ENCODE measurements at regions not wholly inside any gene's neighbourhood (a gene's known extent, or its start where the extent isn't known, plus 50 kb on each side); places are given as distances from the start of the nearest gene placed in this dataset.

GRCh38 chr3:73796382-73796781, 171.6 kb upstream of the PDZRN3 start:
- Histone ChIP-seq H3K9me3 (ENCODE audit: control insufficient read depth, low read depth, low read length) (no peaks in the 10 kb centered on the region), H3K23ac (ENCODE audit: insufficient read length, low read depth, low read length) (no peak overlapping the region), H3K23me2 (ENCODE audit: insufficient read length, low read depth, low read length, poor library complexity, severe bottlenecking) (no peaks in the 10 kb centered on the region), H2BK15ac (ENCODE audit: low read depth, low read length) (no peak overlapping the region), H3K18ac (ENCODE audit: insufficient read length, low read depth, low read length) (no peak overlapping the region), H3K56ac (ENCODE audit: insufficient read length, low read depth, low read length) (no peak overlapping the region), H3K79me1 (ENCODE audit: insufficient read depth, low read depth, low read length, poor library complexity, severe bottlenecking) (no peaks in the 10 kb centered on the region), H3K79me2 (ENCODE audit: insufficient read depth, low read length) (no peaks in the 10 kb centered on the region), H3K9ac (ENCODE audit: extremely low read depth, insufficient read length, low read length) (no peak overlapping the region), H3K4ac (ENCODE audit: low read depth, low read length) (no peak overlapping the region), H2BK120ac (ENCODE audit: low read depth, low read length, poor library complexity, severe bottlenecking) (no peak overlapping the region), H3K27ac (ENCODE audit: insufficient read length, low read depth, low read length) (no peak overlapping the region), H2BK12ac (ENCODE audit: insufficient read length, low read depth, low read length) (no peak overlapping the region), H3K4me1 (ENCODE audit: insufficient read depth, low read length) (no peaks in the 10 kb centered on the region), H2BK5ac (ENCODE audit: insufficient read length, low read length) (no peak overlapping the region), H2BK20ac (ENCODE audit: low read depth, low read length, poor library complexity, severe bottlenecking) (no peak overlapping the region), H4K5ac (ENCODE audit: insufficient read length, low read depth, low read length) (no peak overlapping the region), H4K20me1 (ENCODE audit: control insufficient read depth, insufficient read depth, insufficient read length) (no peaks in the 10 kb centered on the region), H4K8ac (replicated peaks; ENCODE audit: insufficient read length, low read depth, low read length) (no peak overlapping the region), H3K27me3 (ENCODE audit: insufficient read depth, low read length) (no peaks in the 10 kb centered on the region), H3K14ac (ENCODE audit: insufficient read depth, low read length) (no peak overlapping the region), H3T11ph (ENCODE audit: low read length) (no peak overlapping the region), H4K91ac (ENCODE audit: insufficient read length, low read depth, low read length) (no peak overlapping the region), H2AK5ac (ENCODE audit: insufficient read length, low read length) (no peak overlapping the region), H3K4me2 (ENCODE audit: insufficient read depth, insufficient read length, low read length) (no peak overlapping the region), H2AFZ (ENCODE audit: low read length) (no peak overlapping the region)
- H3K36me3 Mint-ChIP-seq (ENCODE audit: insufficient read depth in 1 of 3, low read depth in 3 of 3) = no peaks in the 10 kb centered on the region
- no peak for DNase-seq
- WGBS (ENCODE audit: extremely low coverage, insufficient read length, low lambda C conversion rate) = no CpG with 5 or more reads among the region's 3 CpGs
- no peak for TF ChIP-seq CTCF (conservative IDR thresholded peaks at IDR 0.05)
- H3K9me3 Mint-ChIP-seq = no peaks in the 10 kb centered on the region
- H3K4me3 Mint-ChIP-seq = no peak overlapping the region
- peaks cover under 1 to 8% of the 10 kb centered on the region in 2 experiments for H3K4me1 Mint-ChIP-seq
- no peak overlapping the region for H3K27ac Mint-ChIP-seq
- H3K27me3 Mint-ChIP-seq (ENCODE audit: low read depth) = no peaks in the 10 kb centered on the region

All from H9 (cell line).